GM12872 (cell line): ENCODE measurements at regions not wholly inside any gene's neighbourhood (a gene's known extent, or its start where the extent isn't known, plus 50 kb on each side); places are given as distances from the start of the nearest gene placed in this dataset.

Experiments
- CTCF ChIP-seq: IDR thresholded peaks from 3 replicates; pipeline ENCODE4 v1.5.1; 2011; ENCODE audit warnings: low read depth, mild to moderate bottlenecking, low read length, moderate library complexity; ENCODE audit not compliant: insufficient read depth

- no peak for TF ChIP-seq CTCF
Observed at GRCh38 chr4:131531087-131531486, 1618.0 kb upstream of the PCDH10 start.

- no peak for TF ChIP-seq CTCF
Observed at GRCh38 chr4:131534944-131535645, 1614.0 kb upstream of the PCDH10 start.

GRCh38 chr4:131540256-131540655, 1608.8 kb upstream of the PCDH10 start:
- no peak for TF ChIP-seq CTCF

GRCh38 chr4:131547506-131547981, 1601.5 kb upstream of the PCDH10 start:
- TF ChIP-seq CTCF, result no peak

GRCh38 chr4:131551306-131551705, 1597.8 kb upstream of the PCDH10 start:
- TF ChIP-seq CTCF, result no peak

- TF ChIP-seq CTCF, result no peak
Observed at GRCh38 chr4:131566026-131566425, 1583.1 kb upstream of the PCDH10 start.

- no peak for TF ChIP-seq CTCF
Observed at GRCh38 chr4:131584587-131584986, 1564.5 kb upstream of the PCDH10 start.
